ENCODE measurements at regions not wholly inside any gene's neighbourhood (a gene's known extent, or its start where the extent isn't known, plus 50 kb on each side); places are given as distances from the start of the nearest gene placed in this dataset.

GRCh38 chr19:29263305-29264135 is 50.6 kb upstream of the UQCRFS1 start:
- DNase-seq, result peak; percentile 54

GRCh38 chr19:29264897-29265296 is 51.9 kb upstream of the UQCRFS1 start:
- no peak for DNase-seq

- no peak for DNase-seq
Observed at GRCh38 chr19:29265436-29265835, 52.5 kb upstream of the UQCRFS1 start.

GRCh38 chr19:29266001-29266400 is 53.0 kb upstream of the UQCRFS1 start:
- DNase-seq, result no peak

GRCh38 chr19:29266603-29267002 is 53.7 kb upstream of the UQCRFS1 start:
- no peak for DNase-seq

- DNase-seq, result no peak
Observed at GRCh38 chr19:29267701-29268100, 54.8 kb upstream of the UQCRFS1 start.

GRCh38 chr19:29268103-29268502 is 55.2 kb upstream of the UQCRFS1 start:
- no peak for DNase-seq

- no peak for DNase-seq
Observed at GRCh38 chr19:29268721-29269393, 55.9 kb upstream of the UQCRFS1 start.

GRCh38 chr19:29269641-29270040 is 56.7 kb upstream of the UQCRFS1 start:
- no peak for DNase-seq

- DNase-seq, result no peak
Observed at GRCh38 chr19:29271341-29271740, 58.4 kb upstream of the UQCRFS1 start.

GRCh38 chr19:29271911-29272310 is 59.0 kb upstream of the UQCRFS1 start:
- DNase-seq, result no peak

GRCh38 chr19:29273000-29273640 is 60.2 kb upstream of the UQCRFS1 start:
- no peak for DNase-seq

GRCh38 chr19:29275266-29275665 is 62.3 kb upstream of the UQCRFS1 start:
- no peak for DNase-seq

- peak; percentile 52 for DNase-seq
Observed at GRCh38 chr19:29277102-29277501, 64.2 kb upstream of the UQCRFS1 start.

GRCh38 chr19:29278716-29279115 is 65.8 kb upstream of the UQCRFS1 start:
- no peak for DNase-seq

GRCh38 chr19:29283366-29283765 is 70.4 kb upstream of the UQCRFS1 start:
- DNase-seq, result no peak

- DNase-seq, result no peak
Observed at GRCh38 chr19:29285187-29285687, 72.3 kb upstream of the UQCRFS1 start.

GRCh38 chr19:29285878-29286277 is 72.9 kb upstream of the UQCRFS1 start:
- DNase-seq, result no peak

GRCh38 chr19:29287061-29287460 is 74.1 kb upstream of the UQCRFS1 start:
- no peak for DNase-seq

- no peak for DNase-seq
Observed at GRCh38 chr19:29288256-29288655, 75.3 kb upstream of the UQCRFS1 start.

GRCh38 chr19:29289020-29289419 is 76.1 kb upstream of the UQCRFS1 start:
- no peak for DNase-seq

- DNase-seq, result no peak
Observed at GRCh38 chr19:29290853-29291252, 77.9 kb upstream of the UQCRFS1 start.

GRCh38 chr19:29292153-29292552 is 79.2 kb upstream of the UQCRFS1 start:
- no peak for DNase-seq

GRCh38 chr19:29292562-29292961 is 79.6 kb upstream of the UQCRFS1 start:
- DNase-seq, result no peak
